ENCODE measurements at regions not wholly inside any gene's neighbourhood (a gene's known extent, or its start where the extent isn't known, plus 50 kb on each side); places are given as distances from the start of the nearest gene placed in this dataset.

GRCh38 chr13:30017880-30018279, 167.5 kb upstream of the UBL3 start:
- DNase-seq, result no peak
- H3K27ac ChIP-seq, result no peak overlapping the region
- H3K4me1 ChIP-seq, result no peaks in the 10 kb centered on the region
- H3K9ac ChIP-seq (ENCODE audit: low read depth in 2 of 2, low read length in 2 of 2), result no peak overlapping the region
- no peak overlapping the region for H3K4me3 ChIP-seq
- intact Hi-C loops (cut with DNase I), result no loop called here
- H3K36me3 ChIP-seq, result no peaks in the 10 kb centered on the region
- H3K9me3 ChIP-seq, result no peaks in the 10 kb centered on the region
- H3K27me3 ChIP-seq, result no peaks in the 10 kb centered on the region
- no peak for TF ChIP-seq CTCF (IDR thresholded peaks at IDR 0.05)

GRCh38 chr13:30016398-30016797, 166.0 kb upstream of the UBL3 start:
- intact Hi-C loops (cut with DNase I), result no loop called here
- H3K27ac ChIP-seq, result no peak overlapping the region
- H3K27me3 ChIP-seq, result no peaks in the 10 kb centered on the region
- H3K36me3 ChIP-seq, result no peaks in the 10 kb centered on the region
- no peaks in the 10 kb centered on the region for H3K9me3 ChIP-seq
- no peak overlapping the region for H3K9ac ChIP-seq (ENCODE audit: low read depth in 2 of 2, low read length in 2 of 2)
- H3K4me1 ChIP-seq, result no peaks in the 10 kb centered on the region
- no peak for TF ChIP-seq CTCF (IDR thresholded peaks at IDR 0.05)
- no peak overlapping the region for H3K4me3 ChIP-seq
- DNase-seq, result no peak

- Histone ChIP-seq H3K9me3 (no peaks in the 10 kb centered on the region), H3K9ac (ENCODE audit: low read depth in 2 of 2, low read length in 2 of 2) (no peak overlapping the region), H3K36me3 (no peaks in the 10 kb centered on the region), H3K27ac (no peak overlapping the region), H3K4me3 (no peak overlapping the region), H3K27me3 (no peaks in the 10 kb centered on the region), H3K4me1 (no peaks in the 10 kb centered on the region)
- TF ChIP-seq CTCF (IDR thresholded peaks at IDR 0.05), result no peak
- DNase-seq, result no peak
- intact Hi-C loops (cut with DNase I), result no loop called here
Observed at GRCh38 chr13:30009411-30009810, 159.0 kb upstream of the UBL3 start.

- intact Hi-C loops (cut with DNase I), result no loop called here
- no peak for DNase-seq
- no peak for TF ChIP-seq CTCF (IDR thresholded peaks at IDR 0.05)
Observed at GRCh38 chr13:30006246-30006645, 155.8 kb upstream of the UBL3 start.

GRCh38 chr13:30004204-30004603, 153.8 kb upstream of the UBL3 start:
- Histone ChIP-seq H3K27me3 (no peaks in the 10 kb centered on the region), H3K4me1 (no peaks in the 10 kb centered on the region), H3K27ac (no peak overlapping the region), H3K9me3 (no peaks in the 10 kb centered on the region), H3K36me3 (no peaks in the 10 kb centered on the region), H3K4me3 (no peak overlapping the region), H3K9ac (ENCODE audit: low read depth in 2 of 2, low read length in 2 of 2) (no peak overlapping the region)
- DNase-seq, result no peak
- intact Hi-C loops (cut with DNase I), result no loop called here
- no peak for TF ChIP-seq CTCF (IDR thresholded peaks at IDR 0.05)

More at GRCh38 chr13:30006246-30006645, 155.8 kb upstream of the UBL3 start:
- H3K36me3 ChIP-seq, result no peaks in the 10 kb centered on the region
- H3K4me3 ChIP-seq, result no peak overlapping the region
- no peaks in the 10 kb centered on the region for H3K9me3 ChIP-seq
- no peak overlapping the region for H3K27ac ChIP-seq
- H3K4me1 ChIP-seq, result no peaks in the 10 kb centered on the region
- no peaks in the 10 kb centered on the region for H3K27me3 ChIP-seq
- no peak overlapping the region for H3K9ac ChIP-seq (ENCODE audit: low read depth in 2 of 2, low read length in 2 of 2)

- intact Hi-C loops (cut with DNase I), result no loop called here
- Histone ChIP-seq H3K27ac (no peak overlapping the region), H3K4me3 (no peak overlapping the region), H3K36me3 (no peaks in the 10 kb centered on the region), H3K9me3 (no peaks in the 10 kb centered on the region), H3K27me3 (no peaks in the 10 kb centered on the region), H3K9ac (ENCODE audit: low read depth in 2 of 2, low read length in 2 of 2) (no peak overlapping the region), H3K4me1 (no peaks in the 10 kb centered on the region)
- no peak for DNase-seq
- no peak for TF ChIP-seq CTCF (IDR thresholded peaks at IDR 0.05)
Observed at GRCh38 chr13:30002577-30002976, 152.2 kb upstream of the UBL3 start.
